Loucy (cell line): ENCODE measurements at regions not wholly inside any gene's neighbourhood (a gene's known extent, or its start where the extent isn't known, plus 50 kb on each side); places are given as distances from the start of the nearest gene placed in this dataset.

Experiments used
- H2AFZ ChIP-seq: fragments of 200-600 bp; sonication (generic); 2 replicates; pipeline ENCODE4 v1.6.0; 2016; ENCODE audit warnings: antibody characterized with exemption, mild to moderate bottlenecking, low read length, moderate library complexity
- H3F3A ChIP-seq: fragments of 200-600 bp; 2 replicates; pipeline ENCODE4 v1.6.0; 2016; ENCODE audit warnings: antibody characterized with exemption, low read depth, mild to moderate bottlenecking
- H3K27me3 ChIP-seq: fragments of 200-600 bp; sonication (generic); 2 replicates; pipeline ENCODE4 v1.6.1; 2014; ENCODE audit warnings: low read length, mild to moderate bottlenecking; ENCODE audit not compliant: insufficient read depth, poor library complexity, severe bottlenecking
- H3K36me3 ChIP-seq: fragments of 200-600 bp; sonication (generic); 2 replicates; pipeline ENCODE4 v1.6.1; 2016; ENCODE audit warnings: low read length; ENCODE audit not compliant: insufficient read depth
- H3K4me1 ChIP-seq: fragments of 200-600 bp; sonication (generic); 2 replicates; pipeline ENCODE4 v1.5.1; 2014; ENCODE audit warnings: low read length, mild to moderate bottlenecking; ENCODE audit not compliant: insufficient read depth, poor library complexity, severe bottlenecking
- H3K4me2 ChIP-seq: fragments of 200-600 bp; sonication (generic); 2 replicates; pipeline ENCODE4 v1.6.0; 2014; ENCODE audit warnings: antibody characterized with exemption, low read length, low read depth, mild to moderate bottlenecking; ENCODE audit not compliant: poor library complexity, severe bottlenecking
- H3K4me3 ChIP-seq: fragments of 200-600 bp; sonication (generic); 2 replicates; pipeline ENCODE4 v1.5.1; 2014; ENCODE audit warnings: low read length, mild to moderate bottlenecking, mixed read lengths; ENCODE audit not compliant: poor library complexity, severe bottlenecking
- H3K79me2 ChIP-seq: fragments of 200-600 bp; sonication (generic); 2 replicates; pipeline ENCODE4 v1.6.1; 2014; ENCODE audit warnings: low read length; ENCODE audit not compliant: insufficient read depth
- H3K9ac ChIP-seq: fragments of 200-600 bp; sonication (generic); 2 replicates; pipeline ENCODE4 v1.6.0; 2014; ENCODE audit warnings: mild to moderate bottlenecking, low read depth, low read length, moderate library complexity; ENCODE audit not compliant: poor library complexity, severe bottlenecking
- H3K9me2 ChIP-seq: fragments of 200-600 bp; sonication (generic); replicated peaks from 2 replicates; pipeline ENCODE4 v1.6.1; 2016; ENCODE audit warnings: low read depth, low read length, mixed read lengths
- H3K9me3 ChIP-seq: fragments of 200-600 bp; sonication (generic); 2 replicates; pipeline ENCODE4 v1.6.1; 2014; ENCODE audit warnings: mild to moderate bottlenecking, antibody characterized with exemption, low read length, low read depth; ENCODE audit not compliant: insufficient read depth
- H4K20me1 ChIP-seq: fragments of 200-600 bp; sonication (generic); 2 replicates; pipeline ENCODE4 v1.6.0; 2014; ENCODE audit warnings: antibody characterized with exemption, low read length, mild to moderate bottlenecking; ENCODE audit not compliant: insufficient read depth, poor library complexity, severe bottlenecking
- CTCF ChIP-seq: fragments of 200-600 bp; sonication (generic); conservative IDR thresholded peaks from 2 replicates; pipeline ENCODE4 v1.5.1; 2014; ENCODE audit warnings: mild to moderate bottlenecking, antibody characterized with exemption, low read length
- EZH2phosphoT487 ChIP-seq: fragments of 200-600 bp; IDR thresholded peaks from 2 replicates; pipeline ENCODE4 v1.6.1; 2018; ENCODE audit warnings: antibody characterized with exemption, mild to moderate bottlenecking, moderate library complexity, borderline replicate concordance

GRCh38 chr13:90591260-90591926, 756.1 kb upstream of the MIR17HG start:
- Histone ChIP-seq H3K9me2 (no peaks in the 10 kb centered on the region), H3K4me2 (no peak overlapping the region)

GRCh38 chr13:90591927-90592268, 755.6 kb upstream of the MIR17HG start:
- H4K20me1 ChIP-seq: no peaks in the 10 kb centered on the region
- H3K9me3 ChIP-seq: no peaks in the 10 kb centered on the region
- H3K79me2 ChIP-seq: no peaks in the 10 kb centered on the region
- no peaks in the 10 kb centered on the region for H3K9me2 ChIP-seq
- no peaks in the 10 kb centered on the region for H3K4me1 ChIP-seq
- H3F3A ChIP-seq: no peaks in the 10 kb centered on the region
- H3K4me3 ChIP-seq: no peak overlapping the region
- no peak overlapping the region for H2AFZ ChIP-seq
- no peaks in the 10 kb centered on the region for H3K27me3 ChIP-seq
- no peak for TF ChIP-seq CTCF
- TF ChIP-seq EZH2phosphoT487: no peak
- H3K9ac ChIP-seq: no peak overlapping the region
- no peaks in the 10 kb centered on the region for H3K36me3 ChIP-seq
- H3K4me2 ChIP-seq: no peak overlapping the region

More at GRCh38 chr13:90591260-90591926, 756.1 kb upstream of the MIR17HG start:
- H3K9me3 ChIP-seq: no peaks in the 10 kb centered on the region
- no peak overlapping the region for H3K4me3 ChIP-seq
- H3K4me1 ChIP-seq: no peaks in the 10 kb centered on the region
- no peak for TF ChIP-seq EZH2phosphoT487
- no peaks in the 10 kb centered on the region for H4K20me1 ChIP-seq
- no peaks in the 10 kb centered on the region for H3K36me3 ChIP-seq
- H3K9ac ChIP-seq: no peak overlapping the region
- H3F3A ChIP-seq: no peaks in the 10 kb centered on the region
- H2AFZ ChIP-seq: no peak overlapping the region
- H3K79me2 ChIP-seq: no peaks in the 10 kb centered on the region
- no peaks in the 10 kb centered on the region for H3K27me3 ChIP-seq

GRCh38 chr13:90592943-90593342, 754.5 kb upstream of the MIR17HG start:
- no peaks in the 10 kb centered on the region for H3K36me3 ChIP-seq
- no peak overlapping the region for H3K4me2 ChIP-seq
- no peaks in the 10 kb centered on the region for H3K9me3 ChIP-seq
- H2AFZ ChIP-seq: no peak overlapping the region
- H3F3A ChIP-seq: no peaks in the 10 kb centered on the region
- no peaks in the 10 kb centered on the region for H3K27me3 ChIP-seq
- H3K9ac ChIP-seq: no peak overlapping the region
- TF ChIP-seq CTCF (no peak), EZH2phosphoT487 (no peak)
- H3K9me2 ChIP-seq: no peaks in the 10 kb centered on the region
- H3K79me2 ChIP-seq: no peaks in the 10 kb centered on the region
- H3K4me3 ChIP-seq: no peak overlapping the region
- H4K20me1 ChIP-seq: no peaks in the 10 kb centered on the region
- no peaks in the 10 kb centered on the region for H3K4me1 ChIP-seq

GRCh38 chr13:90594681-90595080, 752.8 kb upstream of the MIR17HG start:
- H3K9me2 ChIP-seq: no peaks in the 10 kb centered on the region
- H3F3A ChIP-seq: no peaks in the 10 kb centered on the region
- H3K27me3 ChIP-seq: no peaks in the 10 kb centered on the region
- no peak overlapping the region for H3K4me3 ChIP-seq
- no peak for TF ChIP-seq EZH2phosphoT487
- TF ChIP-seq CTCF: no peak
- no peak overlapping the region for H2AFZ ChIP-seq
- H3K36me3 ChIP-seq: no peaks in the 10 kb centered on the region
- no peaks in the 10 kb centered on the region for H3K4me1 ChIP-seq
- H3K9me3 ChIP-seq: no peaks in the 10 kb centered on the region
- no peak overlapping the region for H3K9ac ChIP-seq
- no peak overlapping the region for H3K4me2 ChIP-seq
- H4K20me1 ChIP-seq: no peaks in the 10 kb centered on the region
- no peaks in the 10 kb centered on the region for H3K79me2 ChIP-seq
